HG02884 (cell line): ENCODE measurements at regions not wholly inside any gene's neighbourhood (a gene's known extent, or its start where the extent isn't known, plus 50 kb on each side); places are given as distances from the start of the nearest gene placed in this dataset.

Source experiments
- ATAC-seq: cut with Tn5 transposase; IDR thresholded peaks from one replicate; pipeline ENCODE4 v1.9.1; 2021; ENCODE audit warnings: mild to moderate bottlenecking, moderate library complexity; ENCODE audit not compliant: unreplicated experiment

GRCh38 chr6:22878706-22879105 lies 309.3 kb downstream of the HDGFL1 start:
- no peak for ATAC-seq

DNA sequence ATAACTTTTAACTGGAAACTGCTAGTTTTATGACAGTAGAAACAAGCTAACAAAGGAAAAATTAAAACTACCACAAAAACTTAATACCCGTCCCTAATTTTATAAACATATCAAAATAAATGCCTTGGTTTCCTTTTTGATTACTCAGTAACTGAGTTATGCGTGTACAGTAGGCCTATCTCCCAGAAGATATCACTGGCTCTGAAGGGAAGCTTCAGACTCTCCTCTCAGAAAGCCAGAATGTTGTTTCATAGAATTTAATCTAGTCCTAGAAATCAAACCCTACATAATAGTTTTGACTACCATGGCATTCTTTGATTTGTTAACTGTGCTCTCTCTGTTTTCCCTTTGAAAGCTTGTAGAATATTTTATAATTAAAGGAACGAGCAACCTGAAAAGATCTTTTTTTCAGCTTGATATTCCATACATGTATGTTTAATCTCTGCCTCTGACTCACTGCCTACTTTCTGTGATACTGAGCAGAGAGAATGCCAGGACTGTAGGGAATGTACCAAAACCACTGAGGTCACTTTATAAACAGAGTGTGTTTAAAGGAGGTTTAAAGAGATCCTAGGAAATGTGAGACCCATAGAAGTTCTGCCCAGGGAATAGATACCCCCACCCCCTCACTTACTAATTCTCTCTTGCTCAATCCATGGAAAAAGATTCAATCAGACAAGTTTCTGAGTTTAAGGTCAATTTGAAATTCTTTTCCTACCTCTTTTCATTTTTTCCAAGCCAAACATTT lies 311.5 kb downstream of the HDGFL1 start:
- no peak for ATAC-seq

DNA sequence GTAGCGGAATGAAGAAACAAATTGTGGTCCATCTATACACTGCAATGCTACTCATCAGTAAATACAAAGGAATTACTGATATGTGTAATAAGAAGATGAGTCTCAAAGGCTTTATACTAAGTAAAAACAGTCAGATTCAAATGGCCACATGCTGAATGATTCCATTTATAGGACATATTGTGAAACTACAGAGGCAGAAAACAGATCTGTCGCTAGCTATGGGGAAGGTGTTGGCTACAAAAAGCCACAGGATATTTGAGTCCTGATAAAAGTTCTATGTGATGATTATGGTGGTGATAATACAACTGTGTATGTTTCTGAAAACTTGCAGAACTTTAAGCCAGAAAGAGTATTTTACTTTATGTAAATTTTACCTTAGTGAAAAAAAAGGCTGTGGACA lies 313.2 kb downstream of the HDGFL1 start:
- no peak for ATAC-seq

DNA sequence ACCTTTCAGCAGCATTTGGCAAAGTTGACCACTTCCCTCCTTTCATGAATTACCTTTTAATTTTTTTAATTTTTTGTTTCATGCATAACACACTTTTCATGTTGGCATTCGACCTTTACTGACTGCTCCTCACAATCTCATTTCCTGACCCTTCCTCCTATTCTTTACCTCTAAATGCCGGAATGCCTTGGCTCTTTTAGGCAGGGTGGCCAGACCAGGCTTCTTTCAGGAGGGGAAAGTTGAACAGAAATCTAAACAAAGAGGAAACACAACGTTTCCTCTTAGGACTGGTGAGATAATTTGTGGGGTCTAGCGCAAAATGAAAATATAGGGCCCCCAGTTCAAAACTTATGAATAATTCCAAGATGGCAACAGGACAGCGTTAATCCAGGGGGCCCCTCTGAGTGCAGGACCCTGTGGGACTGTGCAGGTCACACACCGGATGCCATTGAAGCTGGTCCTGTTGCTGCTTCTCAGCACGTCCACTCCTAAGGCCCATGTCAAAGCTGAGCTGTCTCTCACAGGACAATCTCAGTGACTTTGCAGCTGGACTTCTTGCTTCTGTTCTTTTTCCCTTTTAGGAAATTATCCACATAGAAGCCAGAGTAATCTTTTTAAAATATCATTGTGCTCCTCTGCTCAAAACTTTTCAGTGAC lies 313.8 kb downstream of the HDGFL1 start:
- no peak for ATAC-seq

GRCh38 chr6:22884456-22884855 lies 315.1 kb downstream of the HDGFL1 start:
- ATAC-seq = no peak

DNA sequence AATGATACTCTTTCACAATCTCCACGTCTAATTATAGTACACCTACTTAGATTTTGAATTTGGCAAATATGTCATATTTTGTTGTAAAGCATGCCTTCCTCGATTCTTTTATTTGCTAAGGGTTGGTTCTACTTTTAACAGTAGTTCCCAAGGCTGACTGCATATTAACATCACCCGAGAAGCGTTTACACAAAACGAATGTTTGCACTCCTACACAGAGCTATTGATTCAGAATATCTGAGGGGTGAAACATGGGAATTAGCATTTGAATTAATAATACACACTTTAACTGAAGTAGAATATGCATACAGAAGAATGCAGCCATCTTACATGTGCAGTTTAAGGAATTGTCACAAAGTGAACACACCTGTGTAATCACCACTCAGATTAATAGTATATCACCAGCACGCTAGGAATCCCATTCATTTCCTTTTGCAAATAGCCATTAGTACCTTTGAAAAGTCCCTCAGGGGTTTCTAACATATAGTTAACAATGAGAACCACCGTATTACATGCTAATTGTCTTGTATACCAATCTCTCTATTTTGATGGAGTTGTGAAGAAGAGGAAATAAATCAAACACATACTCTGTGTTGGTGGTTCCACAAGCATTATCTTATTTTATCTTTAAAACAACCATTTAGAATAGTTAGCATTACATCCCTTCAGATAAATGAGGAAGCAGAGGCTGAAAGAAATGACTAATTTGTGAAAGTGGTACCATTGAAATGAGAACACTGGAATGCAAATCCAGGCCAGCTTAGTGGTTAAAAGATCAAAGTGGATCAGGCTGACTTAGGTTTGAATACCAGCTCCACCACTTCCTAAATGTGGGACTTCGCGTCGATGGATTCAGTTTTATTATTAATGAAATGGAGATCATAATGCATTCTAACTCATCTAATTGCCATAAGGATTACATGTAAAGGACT lies 317.6 kb downstream of the HDGFL1 start:
- no peak for ATAC-seq

- ATAC-seq = no peak
Measured at GRCh38 chr6:22888163-22888752, 318.9 kb downstream of the HDGFL1 start.

DNA sequence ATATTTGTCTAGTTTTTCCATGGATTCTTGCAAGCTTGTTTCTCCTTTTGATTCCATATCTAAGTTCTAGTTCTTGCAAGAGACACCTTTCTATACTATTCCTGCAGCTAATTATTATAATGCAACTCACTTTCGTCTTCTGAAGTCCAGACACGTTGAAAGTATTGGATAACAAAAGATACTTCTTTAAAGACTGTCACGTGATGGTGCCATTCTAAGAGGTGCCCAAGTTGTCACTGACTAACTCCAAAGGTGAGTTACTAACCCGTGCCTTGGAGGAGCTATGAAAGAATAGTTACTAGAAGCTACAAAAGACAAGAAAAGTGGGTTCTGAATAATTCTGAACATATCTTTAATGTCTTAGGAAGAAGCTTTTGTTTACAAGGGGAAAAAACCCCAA lies 322.6 kb downstream of the HDGFL1 start:
- no peak for ATAC-seq

DNA sequence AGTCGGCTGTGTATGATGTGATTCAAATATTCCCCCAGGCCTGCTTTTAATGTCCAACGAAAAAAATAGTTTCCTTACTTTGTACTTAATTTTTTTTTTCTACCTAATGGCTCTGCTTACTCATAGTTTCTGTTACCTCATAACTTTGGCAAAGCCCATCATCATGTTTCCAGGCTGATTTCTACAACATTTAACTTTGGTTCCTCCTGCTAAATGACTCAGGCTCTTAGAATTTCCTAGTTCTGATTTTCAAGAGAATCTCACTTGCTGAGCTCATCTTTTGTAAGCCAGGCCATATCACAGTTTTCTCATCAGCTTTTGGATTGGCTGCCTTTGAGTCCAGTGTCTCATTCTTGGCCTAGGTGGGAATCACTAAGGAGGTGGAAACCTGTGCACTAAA lies 323.1 kb downstream of the HDGFL1 start:
- no peak for ATAC-seq

DNA sequence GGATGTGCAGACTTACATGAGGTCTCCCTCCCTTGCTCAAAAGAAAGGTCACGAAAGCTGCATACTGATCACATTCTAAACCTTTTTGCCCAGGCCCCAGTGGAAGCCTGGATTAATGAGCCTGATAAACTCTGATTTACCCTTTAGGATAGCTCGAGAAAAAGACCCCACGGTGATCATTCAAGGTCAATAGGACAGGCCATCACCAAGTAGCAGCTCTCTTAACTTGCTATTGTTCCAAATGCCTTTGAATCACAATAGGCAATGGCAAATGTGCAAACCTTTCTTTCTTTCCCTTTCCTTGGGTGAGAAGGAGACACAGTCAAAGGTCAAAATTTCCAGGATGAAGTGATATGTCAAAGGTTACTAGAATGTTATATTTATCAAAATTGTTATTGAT lies 327.3 kb downstream of the HDGFL1 start:
- no peak for ATAC-seq

DNA sequence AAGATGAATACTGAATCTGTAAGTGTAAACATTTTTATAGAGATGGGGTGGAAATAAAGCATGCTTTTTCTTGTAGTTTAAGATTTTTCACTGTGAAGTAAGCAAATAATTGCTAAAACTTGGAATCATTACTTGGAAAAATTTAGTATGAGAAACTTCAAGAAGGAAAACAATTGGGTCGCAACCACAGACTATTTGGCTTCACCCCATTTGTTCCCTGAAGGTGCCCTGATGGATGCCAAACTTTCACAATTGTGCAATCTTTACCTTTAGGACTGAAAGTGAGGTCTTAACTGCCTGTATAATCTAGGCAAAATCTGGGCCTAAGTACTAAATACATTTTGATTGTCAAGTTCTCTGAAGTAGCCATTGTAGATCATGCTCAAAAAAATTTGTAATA lies 330.1 kb downstream of the HDGFL1 start:
- no peak for ATAC-seq

- ATAC-seq = no peak
Measured at GRCh38 chr6:22903826-22904225, 334.5 kb downstream of the HDGFL1 start.

GRCh38 chr6:22904431-22904830 lies 335.1 kb downstream of the HDGFL1 start:
- ATAC-seq = no peak

- ATAC-seq = no peak
Measured at GRCh38 chr6:22906091-22906549, 336.8 kb downstream of the HDGFL1 start.

GRCh38 chr6:22907085-22907484 lies 337.7 kb downstream of the HDGFL1 start:
- ATAC-seq = no peak

GRCh38 chr6:22910370-22910769 lies 341.0 kb downstream of the HDGFL1 start:
- ATAC-seq = no peak

DNA sequence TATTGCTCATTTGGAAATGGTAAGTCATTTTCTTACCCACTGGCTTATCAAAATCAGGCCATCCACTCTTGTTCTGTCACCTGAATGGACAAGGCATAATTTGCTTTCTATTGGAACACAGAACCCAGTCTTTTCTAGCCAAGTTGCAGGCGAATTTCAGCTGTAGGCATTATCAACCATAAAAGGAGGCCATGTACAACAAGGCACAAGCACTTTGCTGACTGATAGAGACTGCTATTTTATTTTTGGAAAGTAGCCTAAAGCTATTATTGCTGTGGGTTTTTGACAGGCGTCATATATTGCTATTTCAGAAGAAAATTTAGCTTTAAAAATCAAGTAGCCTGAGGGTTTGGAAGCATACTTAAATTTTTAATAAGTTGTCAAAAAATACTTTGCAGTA lies 344.2 kb downstream of the HDGFL1 start:
- ATAC-seq = no peak

GRCh38 chr6:22917344-22917743 lies 348.0 kb downstream of the HDGFL1 start:
- ATAC-seq = no peak

- no peak for ATAC-seq
Measured at GRCh38 chr6:22921828-22922227, 352.5 kb downstream of the HDGFL1 start.

DNA sequence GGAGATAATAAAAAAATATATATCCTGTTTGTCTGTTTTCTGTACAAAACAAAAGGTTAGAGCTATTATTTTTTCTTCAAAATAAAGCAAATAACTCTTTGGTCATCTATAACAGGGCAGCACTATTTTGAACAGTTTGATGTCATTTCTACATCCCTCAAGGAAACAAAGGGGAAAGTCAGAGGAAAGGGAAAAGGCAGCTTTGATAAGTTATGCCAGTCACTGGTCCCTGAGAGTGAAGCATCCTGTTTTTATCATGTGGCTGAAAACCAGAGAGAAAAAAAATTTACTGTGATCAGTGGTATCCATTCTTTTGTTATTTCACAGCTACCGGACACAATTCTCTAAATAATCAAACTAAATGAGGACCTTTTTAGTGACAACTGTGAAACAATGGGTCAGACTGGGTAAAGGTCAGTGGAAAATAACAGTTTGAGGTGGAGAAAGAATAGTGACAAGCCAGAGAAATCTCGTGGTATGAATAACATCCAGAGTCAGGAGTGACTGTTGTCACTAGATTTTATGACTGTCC lies 356.0 kb downstream of the HDGFL1 start:
- ATAC-seq = no peak
